ENCODE measurements at regions not wholly inside any gene's neighbourhood (a gene's known extent, or its start where the extent isn't known, plus 50 kb on each side); places are given as distances from the start of the nearest gene placed in this dataset.
"Not testable (repeated sequence)": the region's sequence is repeated elsewhere in the genome, so short reads cannot be mapped to it uniquely, and the experiment has no call there.

DNA sequence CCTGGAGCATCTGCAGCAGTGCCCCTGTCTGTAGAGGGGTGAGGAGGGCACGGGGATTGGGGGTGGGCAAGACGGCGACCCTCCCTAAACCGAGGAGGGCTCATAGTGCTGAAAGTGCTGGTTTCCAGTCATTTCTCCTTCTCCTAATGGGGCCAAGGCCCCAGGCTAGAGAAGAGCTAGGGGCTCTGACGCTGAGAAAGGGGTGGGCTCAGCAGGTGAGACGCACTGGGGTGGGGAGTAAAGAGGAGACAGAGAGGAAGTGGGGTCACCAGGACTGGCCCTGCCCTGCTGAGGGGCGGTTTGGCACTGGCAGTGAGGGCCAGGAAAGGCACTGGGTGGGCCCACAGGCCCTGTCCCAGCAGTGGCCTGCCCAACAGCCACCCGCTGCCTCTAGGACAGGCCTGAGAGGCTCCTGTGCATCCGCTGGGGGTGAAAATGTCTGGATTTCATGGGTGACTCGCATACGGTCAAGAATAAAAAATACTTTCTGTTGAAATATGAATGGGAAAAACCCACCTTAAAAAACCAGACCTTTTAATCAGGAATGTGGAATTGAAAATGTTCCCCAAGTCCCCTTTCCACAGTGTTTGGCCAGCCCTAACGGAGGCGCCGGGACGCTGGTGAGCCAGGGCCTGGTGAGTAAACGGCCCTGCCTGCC is 122.4 kb upstream of the SMURF2 start:
- DNase-seq (ENCODE audit: low read depth), result no peak

DNA sequence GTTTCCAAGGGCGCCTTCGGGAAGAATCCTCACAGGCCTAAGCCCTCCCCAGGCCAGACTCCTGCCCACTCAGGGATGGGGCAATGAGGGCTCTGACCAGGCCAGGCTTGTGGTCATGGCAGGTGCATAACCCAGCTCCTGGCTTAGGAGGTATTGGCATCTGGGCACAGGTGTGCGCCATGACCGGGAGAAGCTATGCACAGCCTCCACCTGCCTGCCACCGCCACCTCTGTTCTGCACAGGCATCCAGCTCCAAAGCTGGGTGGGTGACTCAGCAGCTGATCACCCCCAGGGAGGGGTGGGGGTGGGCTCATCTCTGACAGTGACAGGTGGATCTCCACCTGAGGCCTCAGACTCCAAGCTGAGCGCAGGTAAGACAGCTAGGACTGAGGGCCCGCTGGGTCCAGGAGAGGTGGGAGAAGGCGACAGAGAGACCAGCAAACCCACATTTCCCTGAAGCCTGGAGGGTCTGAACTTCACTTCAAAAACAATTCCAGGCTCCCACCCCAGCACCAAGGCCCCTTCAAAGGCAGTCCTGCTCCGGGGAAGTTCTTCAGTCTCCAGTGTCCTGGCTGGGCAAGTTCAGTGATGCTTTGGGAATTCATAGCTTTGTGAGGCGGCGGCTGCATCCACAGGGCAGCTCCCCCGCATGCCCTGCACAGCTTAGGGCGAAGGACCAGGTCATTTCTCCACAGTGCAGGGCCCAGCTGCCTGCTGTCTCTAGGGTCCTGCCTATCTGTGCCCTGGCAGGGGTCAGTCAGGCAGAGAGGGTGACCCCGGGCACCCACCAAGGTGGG is 121.6 kb upstream of the SMURF2 start:
- DNase-seq (ENCODE audit: low read depth), result no peak

DNA sequence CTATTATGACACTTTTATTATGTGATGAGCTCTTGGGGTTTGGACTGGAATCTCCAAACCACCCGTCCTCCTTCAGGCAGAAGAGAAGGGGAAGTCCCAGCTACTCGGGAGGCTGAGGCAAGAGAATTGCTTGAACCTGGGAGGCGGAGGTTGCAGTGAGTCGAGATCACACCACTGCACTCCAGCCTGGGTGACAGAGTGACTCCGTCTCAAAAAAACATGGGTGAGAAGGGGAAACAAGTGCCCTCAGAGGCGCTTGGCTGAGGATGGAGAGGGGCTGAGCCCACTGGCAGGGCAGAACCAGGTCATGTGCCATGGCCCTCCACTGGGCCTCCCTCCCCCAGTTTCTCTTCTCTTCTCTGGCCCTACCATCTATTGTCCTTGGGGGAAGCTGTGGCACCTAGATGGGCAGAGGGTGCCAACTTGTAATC is 120.9 kb upstream of the SMURF2 start:
- no peak for DNase-seq (ENCODE audit: low read depth)

DNA sequence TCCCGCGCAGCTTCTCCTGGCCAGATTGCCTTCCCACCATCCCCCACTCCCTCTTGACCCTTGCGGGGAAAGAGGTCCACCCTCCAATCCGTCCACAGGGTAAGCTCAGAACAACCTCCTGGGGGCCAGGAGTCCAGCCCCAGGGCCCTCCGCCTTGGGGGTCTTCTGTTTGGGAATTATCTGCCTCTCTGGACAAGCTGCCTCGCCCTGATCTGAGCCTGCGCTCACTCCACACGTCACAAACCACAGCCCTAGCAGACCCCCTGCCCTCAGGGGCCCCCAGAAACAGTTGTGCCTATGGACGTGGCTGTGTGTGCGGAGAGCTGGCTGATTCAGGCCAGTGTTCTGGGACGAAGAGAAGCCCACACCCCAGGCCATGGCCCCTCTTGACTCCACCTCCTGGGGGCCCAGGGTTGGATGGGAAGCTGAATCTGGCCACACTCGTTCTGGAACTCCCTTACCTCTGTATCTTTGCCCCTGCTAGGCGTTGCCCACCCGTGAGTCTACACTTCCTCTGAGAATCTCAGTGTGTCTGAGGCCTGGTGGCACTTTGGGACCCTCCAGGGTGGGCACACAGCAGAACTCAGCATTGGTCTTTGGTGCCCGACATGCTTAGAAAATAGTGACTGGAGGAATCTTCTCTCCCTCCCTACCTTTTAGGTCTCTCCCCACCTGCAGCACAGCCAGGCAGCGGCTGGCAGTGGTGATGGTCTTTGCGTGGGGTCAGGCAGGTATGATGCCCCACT is 119.9 kb upstream of the SMURF2 start:
- no peak for DNase-seq (ENCODE audit: low read depth)

DNA sequence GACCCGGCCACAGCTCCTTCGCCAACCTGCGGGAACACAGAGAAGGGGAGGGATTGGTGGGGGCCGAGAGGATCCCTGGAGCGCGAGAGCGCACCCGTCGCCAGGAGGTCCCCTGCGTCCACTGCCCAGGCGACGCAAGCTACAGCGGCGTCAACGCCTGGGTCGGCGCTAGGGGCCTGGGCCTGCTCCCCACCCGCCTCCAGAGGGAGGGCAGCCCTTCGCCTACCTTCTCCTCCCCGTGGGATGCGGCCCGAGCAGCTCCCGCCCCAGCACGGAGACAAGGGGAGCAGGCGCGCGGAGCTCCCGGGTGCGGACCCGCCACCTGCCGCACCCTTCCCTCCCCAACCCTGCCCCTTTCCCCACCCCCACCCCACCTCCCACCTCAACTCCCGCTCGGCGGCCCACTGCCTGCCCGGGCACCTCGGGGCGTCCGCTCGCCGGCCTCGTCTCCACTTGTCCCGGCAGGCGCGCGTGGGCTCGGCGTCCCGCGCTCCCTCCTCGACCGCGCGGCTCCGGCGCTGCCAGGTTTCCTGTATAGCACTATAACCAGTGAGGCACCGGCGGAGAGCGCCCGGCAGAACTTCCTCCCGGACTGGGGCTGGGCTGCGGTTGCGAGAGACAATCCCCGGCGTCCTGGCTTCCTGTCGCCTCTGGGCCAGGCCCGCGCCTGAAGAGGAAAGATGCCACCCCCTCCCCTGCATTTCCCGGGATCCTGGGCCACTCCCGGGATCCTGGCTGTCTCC is 119.1 kb upstream of the SMURF2 start:
- DNase-seq (ENCODE audit: low read depth), result no peak

DNA sequence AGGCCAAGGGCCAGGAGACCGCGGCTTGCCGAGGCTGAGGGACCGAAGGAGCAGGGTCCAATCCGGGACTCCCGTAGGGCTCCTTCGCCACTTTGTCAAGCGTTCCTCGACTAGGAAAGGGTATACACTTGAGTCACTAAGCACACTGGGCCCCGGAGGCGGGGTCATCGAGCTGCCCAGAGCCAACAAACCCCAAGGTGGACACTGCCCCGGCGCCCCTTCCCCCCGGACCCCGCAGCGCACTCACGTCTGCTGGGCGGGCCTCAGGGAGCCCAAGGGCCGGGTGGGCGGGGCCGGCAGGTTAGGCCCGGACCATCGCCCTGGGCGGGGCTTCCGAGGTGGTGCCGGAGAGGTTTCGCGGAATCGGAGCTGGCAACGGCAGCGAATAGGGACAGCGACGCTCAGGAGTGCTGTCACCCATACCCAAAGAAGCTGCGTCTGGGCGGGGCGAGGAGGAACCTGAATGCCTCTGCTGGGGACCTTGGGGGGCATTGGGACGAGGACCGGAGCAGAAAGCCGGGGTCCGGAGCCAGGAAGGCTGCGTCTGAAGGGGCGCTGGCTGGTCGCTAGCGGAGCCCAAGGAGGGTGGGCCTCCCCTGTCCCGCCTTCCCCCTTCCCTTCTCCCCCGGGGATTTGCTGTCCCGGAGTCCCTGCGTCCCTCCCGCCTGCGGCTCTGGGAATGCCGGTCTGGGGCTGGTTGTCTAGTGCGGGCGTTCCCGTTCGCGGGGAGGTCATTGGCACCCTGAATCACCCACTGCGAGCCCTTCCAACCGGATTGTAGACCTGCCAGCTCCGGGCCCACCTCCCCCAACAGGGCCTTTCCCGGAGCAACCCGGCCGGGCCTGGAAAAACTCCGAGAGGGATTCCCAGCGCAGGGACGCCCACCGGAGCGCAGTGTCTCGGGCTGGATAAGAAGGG is 118.2 kb upstream of the SMURF2 start:
- peak; percentile 51 for DNase-seq (ENCODE audit: low read depth)

DNA sequence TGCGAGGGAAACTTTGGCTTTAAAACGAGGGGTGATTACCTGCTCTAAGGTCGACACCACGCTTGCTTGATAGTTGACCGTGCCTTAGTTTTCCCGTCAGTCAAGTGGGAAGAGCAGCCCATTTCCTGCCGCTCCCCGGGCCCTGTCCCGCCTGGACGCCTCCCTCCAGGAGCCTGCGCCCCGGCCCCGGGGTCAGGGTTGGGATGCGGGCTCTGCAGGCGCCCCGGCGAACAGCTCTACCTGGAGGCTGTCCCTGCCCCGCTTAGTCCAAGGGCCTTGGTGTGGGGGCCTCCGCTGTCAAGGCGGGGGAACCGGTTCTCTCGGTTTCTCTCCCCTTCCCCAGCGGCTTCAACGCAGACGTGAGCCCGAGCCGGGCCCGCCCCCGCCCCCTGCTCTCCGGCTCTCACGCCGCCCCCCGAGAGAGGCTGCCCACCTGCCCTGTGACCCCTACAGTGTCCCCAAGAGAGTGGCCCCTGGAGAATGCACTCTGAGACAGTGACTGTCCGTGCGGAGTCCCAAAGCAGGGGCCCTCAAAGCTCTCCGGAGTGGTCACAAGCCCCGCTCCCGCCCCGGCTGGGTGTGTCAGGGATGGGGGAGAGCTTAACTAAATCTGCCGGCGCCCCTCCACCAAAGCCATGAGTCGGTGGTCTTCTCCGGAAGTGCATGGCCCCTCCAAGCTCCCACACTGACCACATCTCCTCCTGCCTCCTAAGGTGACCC is 117.4 kb upstream of the SMURF2 start:
- DNase-seq (ENCODE audit: low read depth), result no peak

DNA sequence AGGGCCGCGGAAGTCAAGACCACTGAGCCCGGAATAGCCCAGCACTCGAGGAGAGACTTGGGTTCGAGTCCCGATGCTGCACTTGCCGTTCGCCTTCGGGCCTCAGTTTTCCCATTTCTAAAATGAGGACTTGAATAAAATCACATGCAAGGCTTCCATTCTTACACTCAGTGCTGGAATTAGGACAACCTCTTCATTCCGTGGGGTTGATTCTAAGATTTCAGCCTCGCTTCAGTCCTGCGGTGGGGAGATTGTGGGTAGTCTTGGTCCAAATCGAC is 116.9 kb upstream of the SMURF2 start:
- DNase-seq (ENCODE audit: low read depth), result not testable (repeated sequence)

DNA sequence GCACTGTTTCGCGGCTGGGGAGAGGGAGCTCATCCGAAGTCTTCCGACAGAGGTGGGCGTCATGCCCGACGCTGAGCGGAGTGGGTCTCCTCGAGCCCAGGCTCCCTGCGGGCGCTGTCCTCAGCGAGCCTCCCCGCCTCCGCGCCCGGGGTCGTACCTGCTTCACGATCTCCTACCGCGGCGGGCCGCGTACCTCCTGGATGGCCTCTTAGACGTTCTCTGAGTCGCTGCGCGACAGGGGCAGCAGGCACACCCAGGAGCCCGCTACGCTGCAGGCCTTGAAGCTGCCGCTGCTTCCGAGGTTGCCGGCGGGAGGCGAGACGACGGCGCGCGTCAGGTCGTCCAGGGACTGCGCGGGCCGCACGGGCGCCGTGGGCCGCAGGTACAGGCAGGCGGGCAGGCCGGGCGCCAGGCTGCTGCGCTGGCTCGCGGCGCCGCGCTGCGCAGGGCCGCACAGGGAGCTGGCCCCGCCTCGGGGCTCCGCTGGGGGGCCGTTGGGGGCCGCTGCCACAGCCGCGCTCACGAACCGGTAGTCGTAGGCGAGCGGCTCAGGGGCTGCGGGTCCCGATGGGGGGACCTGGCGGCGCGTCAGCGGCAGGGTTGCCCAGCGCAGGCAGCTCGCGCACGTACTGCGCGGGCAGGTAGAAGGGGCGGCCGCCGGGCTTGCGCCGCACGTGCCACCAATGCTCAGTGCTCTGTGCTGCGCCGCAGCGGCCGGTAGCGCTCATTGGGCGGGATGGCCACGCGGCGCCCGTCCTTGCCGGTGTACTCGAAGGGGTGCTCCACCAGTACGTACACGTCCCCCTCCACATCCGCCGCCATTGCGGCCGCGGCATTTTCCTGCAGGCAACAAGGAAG is 116.4 kb upstream of the SMURF2 start:
- no peak for DNase-seq (ENCODE audit: low read depth)

DNA sequence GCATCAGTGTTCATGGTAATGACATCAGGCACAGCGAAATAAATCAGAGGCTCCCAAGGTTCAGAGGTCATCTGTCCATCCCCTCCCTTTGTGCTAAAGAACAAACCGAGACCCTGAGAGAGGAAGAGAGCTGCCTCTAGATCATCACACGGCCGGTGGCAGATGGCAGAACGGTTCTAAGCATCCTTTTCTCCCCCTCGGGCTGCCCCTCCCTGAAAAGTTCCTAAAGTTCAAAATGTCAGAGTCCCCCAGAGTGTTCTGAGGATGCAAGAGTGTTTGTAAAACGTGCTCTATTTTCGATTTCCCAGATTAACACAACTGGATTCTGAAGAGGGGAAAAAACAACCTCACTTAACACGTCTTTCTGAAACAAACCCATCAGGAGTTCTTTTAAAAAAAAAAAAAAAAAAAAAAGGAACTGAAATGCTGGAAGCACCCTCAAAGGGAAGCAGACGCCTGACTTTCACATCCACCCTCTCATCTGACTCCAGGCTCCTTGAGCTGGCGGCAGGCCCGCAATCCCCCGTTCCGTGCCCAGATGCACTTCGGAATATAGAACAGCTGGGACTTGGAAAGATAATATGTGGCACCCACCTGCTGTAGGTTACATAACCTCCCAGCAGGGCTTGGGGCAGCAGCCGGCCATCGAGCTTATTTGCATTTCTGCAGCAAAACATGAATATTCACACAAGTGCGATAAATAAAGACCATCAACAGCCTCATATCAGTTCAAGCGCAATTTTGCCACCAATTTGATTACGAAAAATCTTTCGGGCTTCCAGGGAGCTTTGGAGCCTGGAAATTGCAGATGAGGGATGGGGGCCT is 115.5 kb upstream of the SMURF2 start:
- no peak for DNase-seq (ENCODE audit: low read depth)

DNA sequence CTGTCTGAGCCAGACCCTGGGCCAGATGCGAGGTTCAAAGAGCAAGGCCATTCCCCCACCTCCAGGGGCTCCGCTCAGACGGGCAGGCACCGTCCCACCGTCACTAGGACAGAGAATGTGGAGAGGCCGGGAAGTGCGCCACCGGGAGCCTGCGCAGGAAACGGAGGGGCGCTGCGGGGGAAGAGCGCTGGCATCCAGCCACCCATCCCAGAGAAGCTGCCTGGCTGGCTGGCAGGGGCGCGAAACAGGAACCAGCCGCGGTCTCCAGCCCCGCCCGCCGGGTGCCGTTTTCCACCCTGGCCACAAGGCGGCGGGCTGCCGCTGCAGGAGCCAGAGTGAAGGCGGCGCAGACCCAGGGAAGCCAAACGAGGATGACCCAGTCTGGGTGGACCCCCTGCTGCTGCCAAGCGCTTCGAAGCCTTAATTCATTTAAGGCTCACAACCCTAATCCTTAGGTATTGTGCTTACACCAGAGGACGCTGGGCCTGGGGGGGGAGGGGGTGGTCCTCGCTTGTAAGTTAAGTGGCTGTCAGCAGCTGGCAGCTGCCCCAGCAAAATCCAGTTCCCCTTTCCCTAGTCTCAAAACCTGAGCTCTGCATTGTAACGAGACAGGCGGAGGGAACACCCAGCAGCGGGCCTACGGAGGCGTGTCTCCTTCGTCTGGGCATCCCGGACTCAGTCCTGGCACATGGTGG is 114.8 kb upstream of the SMURF2 start:
- DNase-seq (ENCODE audit: low read depth), result peak; percentile 40

DNA sequence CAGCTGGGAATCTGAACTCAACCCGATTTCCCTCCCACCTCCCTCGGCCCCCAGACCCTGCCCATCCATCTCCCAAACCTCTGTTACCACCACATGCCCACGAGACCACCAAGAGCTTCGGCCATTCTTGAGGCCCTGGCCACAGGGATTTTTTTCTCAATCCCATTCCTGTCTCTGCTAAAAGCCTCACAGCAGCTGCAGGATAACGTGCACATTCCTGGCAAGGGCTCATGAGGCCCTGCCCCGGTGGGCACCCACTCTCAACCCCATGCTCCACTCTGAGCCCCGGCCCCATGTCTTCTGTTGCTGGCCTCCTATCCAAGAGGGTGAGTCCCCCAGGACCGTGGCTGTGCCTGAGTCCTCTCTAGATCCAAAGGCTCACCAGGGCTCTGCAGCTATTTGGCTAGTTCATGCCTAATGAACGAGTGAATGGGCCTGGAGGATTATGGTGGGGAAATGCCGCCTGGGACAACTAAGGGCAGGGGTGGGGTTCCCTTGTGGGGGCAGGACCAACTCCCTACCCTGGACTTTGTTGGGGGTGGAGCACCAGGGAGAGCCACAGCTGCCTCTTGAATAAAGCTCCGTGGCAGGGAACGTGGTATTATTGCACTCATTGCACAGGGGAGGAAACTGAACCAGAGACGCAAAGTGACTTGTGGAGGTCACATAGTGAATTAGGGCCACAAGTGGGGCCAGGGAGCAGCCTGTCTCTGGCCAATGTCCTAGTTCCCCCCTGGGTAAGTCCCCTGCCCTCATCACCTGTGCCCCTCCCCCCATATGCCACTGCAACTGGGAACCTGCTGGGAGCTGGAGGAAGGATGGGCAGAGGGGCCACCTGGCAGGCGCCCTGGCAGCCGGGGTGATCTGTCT is 113.8 kb upstream of the SMURF2 start:
- no peak for DNase-seq (ENCODE audit: low read depth)

DNA sequence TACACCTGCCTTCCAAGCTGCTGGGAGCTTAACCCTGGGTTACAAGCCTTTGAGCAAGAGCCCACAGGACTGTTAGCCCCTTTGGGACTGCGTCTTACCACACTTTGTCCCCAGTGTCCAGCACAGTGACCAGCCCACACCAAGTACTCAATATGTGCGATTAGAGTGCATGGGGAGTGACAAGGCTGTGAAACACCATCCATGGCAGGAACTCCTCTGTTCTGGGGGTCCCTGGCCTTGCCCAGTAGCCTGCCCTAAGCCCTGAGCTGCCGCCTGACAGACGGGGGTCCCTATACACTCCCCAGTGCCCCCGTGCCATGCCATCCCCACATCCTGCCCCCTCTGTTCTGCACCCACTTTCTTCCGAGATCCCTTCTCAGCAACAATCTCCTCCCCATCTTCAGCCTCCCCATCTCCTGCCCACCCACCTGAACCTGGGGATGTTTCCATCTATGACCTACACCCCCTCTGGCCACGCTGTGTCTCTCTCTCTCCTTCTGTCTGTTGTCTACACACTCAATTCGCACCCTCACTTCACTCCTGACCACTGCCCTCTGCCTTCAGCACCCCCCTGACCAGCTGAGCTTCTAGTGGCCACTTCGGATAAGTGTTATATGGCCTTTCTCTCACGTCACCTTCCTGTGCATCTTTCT is 112.9 kb upstream of the SMURF2 start:
- no peak for DNase-seq (ENCODE audit: low read depth)

DNA sequence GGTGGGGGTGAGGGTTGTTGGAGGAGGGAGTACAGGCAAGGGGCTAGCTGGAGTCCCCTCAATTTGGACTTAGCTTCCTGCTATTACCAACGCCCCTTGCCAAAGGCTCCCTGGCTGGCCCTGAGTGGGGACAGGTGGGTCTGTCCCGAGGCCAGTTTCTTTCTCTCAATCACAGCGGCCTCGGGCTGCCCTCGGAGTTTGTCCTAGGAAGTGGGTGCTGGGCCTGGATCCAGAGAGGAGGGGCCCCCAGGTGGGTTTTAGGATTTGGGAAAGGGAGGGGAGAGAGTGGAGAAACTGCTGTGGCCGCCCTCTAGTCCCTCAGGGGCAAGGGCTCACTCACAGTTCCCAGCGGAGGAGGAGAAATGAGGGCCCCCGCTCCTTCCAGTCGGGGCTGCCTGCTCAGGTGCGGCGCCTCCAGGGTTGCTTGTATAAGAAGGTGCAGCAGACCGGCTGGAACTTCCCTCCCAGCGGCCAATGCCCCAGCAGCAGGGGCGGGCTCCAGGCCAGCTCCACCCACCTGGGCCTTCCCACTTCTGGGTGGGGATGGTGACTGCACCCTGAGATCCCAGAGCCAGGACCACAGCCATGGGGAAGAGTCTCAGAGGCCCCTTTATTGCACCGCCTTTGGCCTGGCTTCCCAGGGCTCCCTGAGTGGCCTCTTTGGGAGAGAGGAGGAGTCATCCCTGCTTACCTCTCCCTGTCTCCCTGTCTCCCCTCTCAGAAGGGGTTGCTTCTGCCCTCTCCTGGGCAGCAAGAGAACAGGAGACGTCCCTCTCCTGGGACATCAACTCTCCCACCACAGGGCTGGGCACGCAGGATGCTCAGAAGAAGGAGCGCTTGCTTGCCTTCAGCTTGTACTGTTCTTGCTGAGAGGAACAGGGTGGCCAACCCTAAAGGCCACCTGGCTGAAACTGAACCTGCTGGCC is 112.0 kb upstream of the SMURF2 start:
- no peak for DNase-seq (ENCODE audit: low read depth)

DNA sequence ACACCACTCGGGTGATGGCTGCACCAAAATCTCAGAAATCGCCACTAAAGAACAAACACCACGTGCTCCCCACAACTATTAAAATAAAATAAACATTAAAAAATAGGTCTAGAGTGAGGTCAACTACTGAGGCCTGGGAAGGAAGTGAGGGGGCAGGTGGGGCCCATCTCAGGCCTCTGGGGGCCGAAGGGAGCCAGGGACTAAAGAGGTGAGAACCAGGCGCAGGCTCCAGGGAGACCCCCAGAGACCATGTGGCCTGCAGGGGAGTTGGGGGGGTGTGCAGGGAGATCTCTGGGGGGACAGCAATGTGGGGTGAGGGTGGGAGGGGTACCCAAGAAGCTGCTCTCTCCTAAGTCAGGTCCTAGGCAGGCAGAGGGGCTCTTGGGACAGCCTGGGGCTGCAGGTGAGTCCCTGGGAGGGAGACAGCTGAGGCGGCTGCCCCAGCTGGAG is 111.3 kb upstream of the SMURF2 start:
- no peak for DNase-seq (ENCODE audit: low read depth)
